Parathyroid adenoma (tissue), 2 donors: ENCODE measurements at regions not wholly inside any gene's neighbourhood (a gene's known extent, or its start where the extent isn't known, plus 50 kb on each side); places are given as distances from the start of the nearest gene placed in this dataset.

Experiments
- H2AFZ ChIP-seq: fragments of 300-600 bp; sonication (generic); one replicate; pipeline ENCODE4 v1.7.0; 2017; ENCODE audit warnings: antibody characterized with exemption, mild to moderate bottlenecking
- H3K27ac ChIP-seq: fragments of 300-600 bp; sonication (generic); one replicate; pipeline ENCODE4 v1.7.0; 2017
- H3K27me3 ChIP-seq: fragments of 300-600 bp; sonication (generic); one replicate; pipeline ENCODE4 v1.7.0; 2017; ENCODE audit warnings: low read length; ENCODE audit not compliant: control insufficient read depth, insufficient read depth
- H3K36me3 ChIP-seq: fragments of 300-600 bp; sonication (generic); one replicate; pipeline ENCODE4 v1.7.0; 2017; ENCODE audit warnings: low read length; ENCODE audit not compliant: control insufficient read depth, insufficient read depth
- H3K4me1 ChIP-seq: fragments of 300-600 bp; sonication (generic); one replicate; pipeline ENCODE4 v1.7.0; 2017; ENCODE audit warnings: control low read depth
- H3K4me2 ChIP-seq: fragments of 300-600 bp; sonication (generic); one replicate; pipeline ENCODE4 v1.7.0; 2017; ENCODE audit warnings: low read length
- H3K4me3 ChIP-seq: fragments of 300-600 bp; sonication (generic); one replicate; pipeline ENCODE4 v1.7.0; 2017; ENCODE audit warnings: low read depth, low read length
- H3K79me2 ChIP-seq: fragments of 300-600 bp; sonication (generic); one replicate; pipeline ENCODE4 v1.7.0; 2017; ENCODE audit warnings: control low read depth
- H3K9ac ChIP-seq: fragments of 300-600 bp; sonication (generic); one replicate; pipeline ENCODE4 v1.7.0; 2017; ENCODE audit warnings: mild to moderate bottlenecking
- H3K9me3 ChIP-seq: fragments of 300-600 bp; sonication (generic); one replicate; pipeline ENCODE4 v1.7.0; 2017; ENCODE audit warnings: low read length; ENCODE audit not compliant: control insufficient read depth
- TF ChIP-seq, protein P1 (sequence below): fragments of 300-600 bp; sonication (generic); IDR thresholded peaks from one replicate; pipeline ENCODE4 v1.7.0; 2017; ENCODE audit warnings: antibody characterized with exemption, mild to moderate bottlenecking
- donor health status: primary hyperparathyroidism.

DNA sequence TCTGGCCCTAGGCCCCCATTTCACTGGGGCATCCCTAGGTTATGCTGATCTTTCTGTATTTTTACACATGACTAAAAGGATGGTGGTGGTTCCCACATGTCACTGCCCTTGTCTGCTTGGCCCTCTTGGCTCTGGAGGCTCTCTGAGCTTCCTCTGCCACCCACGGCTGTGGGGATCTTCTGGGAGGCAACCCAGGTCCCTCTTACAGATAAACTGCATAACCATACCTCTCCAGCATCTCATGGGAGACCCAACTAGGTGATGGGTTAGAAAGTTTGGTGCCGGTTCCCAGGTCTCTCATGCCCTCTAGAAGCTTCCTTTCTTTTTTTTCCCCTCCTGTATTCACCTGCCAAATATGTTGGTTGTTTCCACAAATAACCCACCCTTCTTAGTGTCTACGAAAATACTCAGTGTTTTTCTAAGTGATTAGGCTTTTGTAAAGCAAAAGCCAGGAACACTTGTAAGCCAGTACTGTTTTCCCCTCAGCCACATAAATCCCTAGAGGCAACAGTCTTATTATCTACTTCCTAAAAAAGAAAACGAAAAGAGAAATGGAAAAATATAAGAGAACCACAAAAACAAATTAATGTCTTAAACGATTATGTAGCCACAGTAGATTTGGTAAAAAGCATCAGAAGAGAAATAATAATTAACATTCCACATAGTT is 71.7 kb upstream of the SMLR1 start:
- no peaks in the 10 kb centered on the region for H3K4me1 ChIP-seq
- no peak overlapping the region for H3K9ac ChIP-seq
- no peak overlapping the region for H2AFZ ChIP-seq
- no peaks in the 10 kb centered on the region for H3K27me3 ChIP-seq
- H3K9me3 ChIP-seq = no peaks in the 10 kb centered on the region
- no peaks in the 10 kb centered on the region for H3K79me2 ChIP-seq
- TF ChIP-seq, protein P1, sequence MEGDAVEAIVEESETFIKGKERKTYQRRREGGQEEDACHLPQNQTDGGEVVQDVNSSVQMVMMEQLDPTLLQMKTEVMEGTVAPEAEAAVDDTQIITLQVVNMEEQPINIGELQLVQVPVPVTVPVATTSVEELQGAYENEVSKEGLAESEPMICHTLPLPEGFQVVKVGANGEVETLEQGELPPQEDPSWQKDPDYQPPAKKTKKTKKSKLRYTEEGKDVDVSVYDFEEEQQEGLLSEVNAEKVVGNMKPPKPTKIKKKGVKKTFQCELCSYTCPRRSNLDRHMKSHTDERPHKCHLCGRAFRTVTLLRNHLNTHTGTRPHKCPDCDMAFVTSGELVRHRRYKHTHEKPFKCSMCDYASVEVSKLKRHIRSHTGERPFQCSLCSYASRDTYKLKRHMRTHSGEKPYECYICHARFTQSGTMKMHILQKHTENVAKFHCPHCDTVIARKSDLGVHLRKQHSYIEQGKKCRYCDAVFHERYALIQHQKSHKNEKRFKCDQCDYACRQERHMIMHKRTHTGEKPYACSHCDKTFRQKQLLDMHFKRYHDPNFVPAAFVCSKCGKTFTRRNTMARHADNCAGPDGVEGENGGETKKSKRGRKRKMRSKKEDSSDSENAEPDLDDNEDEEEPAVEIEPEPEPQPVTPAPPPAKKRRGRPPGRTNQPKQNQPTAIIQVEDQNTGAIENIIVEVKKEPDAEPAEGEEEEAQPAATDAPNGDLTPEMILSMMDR = no peak
- H3K4me2 ChIP-seq = no peak overlapping the region
- no peak overlapping the region for H3K27ac ChIP-seq
- no peaks in the 10 kb centered on the region for H3K36me3 ChIP-seq
- H3K4me3 ChIP-seq = no peak overlapping the region

DNA sequence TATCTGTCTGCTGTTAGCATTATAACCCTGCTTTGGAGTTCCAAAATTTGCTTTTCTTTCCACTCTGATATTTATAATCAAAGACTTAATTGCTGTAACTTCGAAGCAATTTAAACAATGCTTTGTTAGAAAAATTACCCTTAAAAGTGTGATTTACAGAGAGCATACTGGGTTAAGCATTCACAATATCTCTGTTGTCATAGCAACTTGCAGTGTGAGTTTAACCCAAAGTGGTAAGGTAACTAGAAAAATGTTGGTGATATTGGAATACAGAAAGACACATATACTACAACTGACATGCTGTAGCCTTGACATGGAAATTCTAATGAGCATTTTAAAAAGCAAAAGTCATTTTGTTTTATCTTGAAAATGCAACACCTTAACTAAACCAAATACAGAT is 70.4 kb upstream of the SMLR1 start:
- no peaks in the 10 kb centered on the region for H3K9me3 ChIP-seq
- H3K4me3 ChIP-seq = no peak overlapping the region
- TF ChIP-seq, protein P1 = no peak
- no peaks in the 10 kb centered on the region for H3K36me3 ChIP-seq
- no peak overlapping the region for H2AFZ ChIP-seq
- no peaks in the 10 kb centered on the region for H3K27me3 ChIP-seq
- no peaks in the 10 kb centered on the region for H3K79me2 ChIP-seq
- H3K9ac ChIP-seq = no peak overlapping the region
- H3K4me2 ChIP-seq = no peak overlapping the region
- H3K4me1 ChIP-seq = no peaks in the 10 kb centered on the region
- H3K27ac ChIP-seq = no peak overlapping the region

DNA sequence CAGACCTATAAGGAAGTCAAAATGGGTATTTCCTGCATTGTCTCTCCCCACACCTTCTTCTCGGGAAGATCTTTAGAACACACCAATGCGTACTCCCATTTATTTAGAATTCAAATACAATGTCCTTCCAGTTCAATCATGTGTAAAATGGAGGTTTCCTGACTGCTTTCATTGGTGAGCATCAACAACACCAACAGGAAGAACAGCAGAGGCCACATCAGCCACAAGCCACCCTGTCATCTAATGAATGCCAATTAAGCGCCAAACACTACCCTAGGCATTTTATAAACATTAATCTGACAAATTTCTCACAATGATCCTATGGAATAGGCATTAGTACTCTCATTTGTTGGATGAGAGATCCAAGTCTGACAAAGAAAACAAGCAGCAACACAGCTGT is 68.4 kb upstream of the SMLR1 start:
- Histone ChIP-seq H3K27me3 (no peaks in the 10 kb centered on the region), H3K36me3 (no peaks in the 10 kb centered on the region), H3K9me3 (no peaks in the 10 kb centered on the region), H3K27ac (no peak overlapping the region), H3K4me2 (no peak overlapping the region), H3K9ac (no peak overlapping the region), H2AFZ (no peak overlapping the region), H3K79me2 (no peaks in the 10 kb centered on the region), H3K4me3 (no peak overlapping the region), H3K4me1 (no peaks in the 10 kb centered on the region)
- TF ChIP-seq, protein P1 = no peak

DNA sequence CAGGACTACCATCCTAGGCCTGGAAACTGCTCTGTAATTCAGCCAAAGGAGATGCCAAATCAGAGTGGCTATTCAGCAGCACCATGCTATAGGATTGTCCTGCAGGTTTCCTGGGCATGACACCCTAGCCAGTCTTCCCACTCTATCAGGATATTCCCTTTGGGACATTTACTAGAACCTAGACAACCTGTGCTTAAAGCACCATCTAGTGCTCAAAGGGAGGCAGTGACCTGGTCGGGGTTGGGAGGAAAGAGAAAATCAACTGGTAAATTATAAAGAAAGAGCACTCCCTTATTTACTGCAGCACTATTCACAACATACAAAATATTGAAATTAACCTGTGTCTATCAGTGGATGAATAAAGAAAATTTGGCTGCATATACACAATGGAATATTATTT is 67.2 kb upstream of the SMLR1 start:
- Histone ChIP-seq H3K79me2 (no peaks in the 10 kb centered on the region), H3K4me2 (no peak overlapping the region), H3K4me3 (no peak overlapping the region), H3K9ac (no peak overlapping the region), H3K9me3 (no peaks in the 10 kb centered on the region), H3K4me1 (no peaks in the 10 kb centered on the region), H3K27me3 (no peaks in the 10 kb centered on the region), H3K27ac (no peak overlapping the region), H3K36me3 (no peaks in the 10 kb centered on the region), H2AFZ (no peak overlapping the region)
- TF ChIP-seq, protein P1 = no peak

DNA sequence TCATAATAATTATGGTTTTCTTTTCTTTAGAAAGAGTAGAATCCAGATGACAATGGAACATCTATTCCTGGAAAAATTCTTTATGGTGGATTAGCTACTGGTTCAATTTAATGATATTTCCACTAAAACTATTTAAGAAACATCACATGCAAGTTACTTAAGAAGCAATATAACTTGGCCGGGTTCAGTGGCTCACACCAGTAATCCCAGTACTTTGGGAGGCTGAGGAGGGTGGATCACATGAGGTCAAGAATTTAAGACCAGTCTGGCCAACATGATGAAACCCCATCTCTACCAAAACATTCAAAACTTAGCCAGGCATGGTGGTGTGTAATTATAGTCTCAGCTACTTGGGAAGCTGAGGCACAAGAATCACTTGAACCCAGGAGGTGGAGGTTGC is 65.9 kb upstream of the SMLR1 start:
- no peak overlapping the region for H2AFZ ChIP-seq
- H3K9ac ChIP-seq = no peak overlapping the region
- peaks cover 4% of the 10 kb centered on the region for H3K4me1 ChIP-seq
- H3K79me2 ChIP-seq = no peaks in the 10 kb centered on the region
- H3K36me3 ChIP-seq = no peaks in the 10 kb centered on the region
- H3K9me3 ChIP-seq = no peaks in the 10 kb centered on the region
- no peak overlapping the region for H3K4me2 ChIP-seq
- H3K4me3 ChIP-seq = no peak overlapping the region
- H3K27ac ChIP-seq = no peak overlapping the region
- TF ChIP-seq, protein P1 = no peak
- no peaks in the 10 kb centered on the region for H3K27me3 ChIP-seq
